HG03196 (cell line): ENCODE measurements at regions not wholly inside any gene's neighbourhood (a gene's known extent, or its start where the extent isn't known, plus 50 kb on each side); places are given as distances from the start of the nearest gene placed in this dataset.

Source experiments
- ATAC-seq: cut with Tn5 transposase; IDR thresholded peaks from one replicate; pipeline ENCODE4 v1.9.1; 2021; ENCODE audit not compliant: unreplicated experiment

- ATAC-seq, result no peak
Observed at GRCh38 chr1:182129398-182129797, 67.9 kb upstream of the ZNF648 start.

- ATAC-seq, result no peak
Observed at GRCh38 chr1:182128502-182128901, 67.0 kb upstream of the ZNF648 start.

- no peak for ATAC-seq
Observed at GRCh38 chr1:182127656-182128055, 66.1 kb upstream of the ZNF648 start.

GRCh38 chr1:182126272-182126800 is 64.8 kb upstream of the ZNF648 start:
- ATAC-seq, result no peak

- no peak for ATAC-seq
Observed at GRCh38 chr1:182122913-182123260, 61.4 kb upstream of the ZNF648 start.

- no peak for ATAC-seq
Observed at GRCh38 chr1:182122256-182122912, 60.9 kb upstream of the ZNF648 start.

- no peak for ATAC-seq
Observed at GRCh38 chr1:182121787-182122186, 60.3 kb upstream of the ZNF648 start.

- ATAC-seq, result no peak
Observed at GRCh38 chr1:182120411-182121258, 59.1 kb upstream of the ZNF648 start.

- ATAC-seq, result no peak
Observed at GRCh38 chr1:182119631-182120030, 58.1 kb upstream of the ZNF648 start.

GRCh38 chr1:182118851-182119250 is 57.3 kb upstream of the ZNF648 start:
- ATAC-seq, result no peak

GRCh38 chr1:182114627-182115023 is 53.1 kb upstream of the ZNF648 start:
- no peak for ATAC-seq

GRCh38 chr1:182113879-182114626 is 52.5 kb upstream of the ZNF648 start:
- no peak for ATAC-seq

- ATAC-seq, result no peak
Observed at GRCh38 chr1:182111496-182111895, 50.0 kb upstream of the ZNF648 start.
